Erythroblast (primary cell): ENCODE measurements at regions not wholly inside any gene's neighbourhood (a gene's known extent, or its start where the extent isn't known, plus 50 kb on each side); places are given as distances from the start of the nearest gene placed in this dataset.

Experiments used
- GATA1 ChIP-seq: IDR thresholded peaks from 2 replicates; pipeline ENCODE4 v1.6.1; 2011; ENCODE audit warnings: low read depth, mild to moderate bottlenecking, control low read depth, low read length, moderate library complexity
- POLR2A ChIP-seq: IDR thresholded peaks from 2 replicates; pipeline ENCODE4 v1.6.1; 2011; ENCODE audit warnings: mild to moderate bottlenecking, low read length

GRCh38 chr13:50340551-50341287, 325.5 kb downstream of the KCNRG start:
- TF ChIP-seq POLR2A, result no peak
- no peak for TF ChIP-seq GATA1
